ENCODE measurements at regions not wholly inside any gene's neighbourhood (a gene's known extent, or its start where the extent isn't known, plus 50 kb on each side); places are given as distances from the start of the nearest gene placed in this dataset.

- TF ChIP-seq POLR2A (IDR thresholded peaks at IDR 0.05) (no peak), CTCF (IDR thresholded peaks at IDR 0.05) (no peak)
Observed at GRCh38 chr1:177346790-177347359, 176.1 kb downstream of the BRINP2 start.

All from tibial nerve (tissue), 3 donors.